Right lobe of liver (tissue), 6 donors: ENCODE measurements at regions not wholly inside any gene's neighbourhood (a gene's known extent, or its start where the extent isn't known, plus 50 kb on each side); places are given as distances from the start of the nearest gene placed in this dataset.
"Not testable (repeated sequence)": the region's sequence is repeated elsewhere in the genome, so short reads cannot be mapped to it uniquely, and the experiment has no call there.

Source experiments
- ATAC-seq, 4 donors: fragments of 200-7000 bp; cut with Tn5 transposase; one replicate each; pipeline ENCODE4 v1.9.1; 2020; ENCODE audit warnings: mild to moderate bottlenecking in 4 of 4, moderate library complexity in 4 of 4
- DNase-seq, 3 donors: peaks; one replicate each; pipeline ENCODE4 v3.0.0-alpha.2; 2020
- H3K27ac ChIP-seq, 3 donors: fragments of 200-600 bp; one replicate each; pipeline ENCODE4 v1.8.0; 2022
- H3K27me3 ChIP-seq, 2 donors: fragments of 200-600 bp; one replicate each; pipeline ENCODE4 v1.8.0; 2022
- H3K36me3 ChIP-seq, 4 donors: fragments of 200-600 bp; sonication (generic) in 1 of 4; one replicate each; pipeline versions ENCODE4 v1.5.1 to v1.8.0; 2017 to 2022; ENCODE audit warnings: control low read depth in 1 of 4
- H3K4me1 ChIP-seq, 4 donors: fragments of 200-600 bp; sonication (generic) in 1 of 4; one replicate each; pipeline versions ENCODE4 v1.5.1 to v1.8.0; 2017 to 2022; ENCODE audit warnings: control low read depth in 1 of 4
- H3K4me3 ChIP-seq, 3 donors: fragments of 200-600 bp; one replicate each; pipeline ENCODE4 v1.8.0; 2022
- H3K9me3 ChIP-seq, 4 donors: fragments of 200-600 bp; sonication (generic) in 1 of 4; one replicate each; pipeline versions ENCODE4 v1.5.1 to v1.8.0; 2017 to 2022; ENCODE audit warnings: control low read depth in 1 of 4
- CTCF ChIP-seq, 4 donors: fragments of 200-600 bp in 3 of 4; fragments of 450-650 bp in 1 of 4; IDR thresholded peaks; one replicate each; pipeline versions ENCODE4 v1.5.1 to v1.8.0; 2016 to 2022; ENCODE audit warnings: antibody characterized with exemption in 4 of 4, mild to moderate bottlenecking in 2 of 4
- POLR2A ChIP-seq: fragments of 450-650 bp; IDR thresholded peaks from one replicate; pipeline ENCODE4 v1.6.1; 2017; ENCODE audit warnings: antibody characterized with exemption, mild to moderate bottlenecking
- WGBS: methylation state at CpG from one replicate; pipeline ENCODE4 v1.1.6; 2018; ENCODE audit warnings: low coverage, low lambda C conversion rate; ENCODE audit not compliant: insufficient coverage; ENCODE audit errors: missing lambda C conversion rate; 5-methylcytosine and 5-hydroxymethylcytosine counted together
- intact Hi-C, 2 donors: fragments of 100-400 bp; cut with DNase I; formaldehyde crosslinking; loops; one replicate each; pipeline versions ENCODE4 v1.11.2 to v1.14.1; 2022
- donor health status: DM: no; HTN: yes; CAD: no.
- donor health status: DM: no; HTN: no; CAD: no.
- donor health status: DM: no; HTN: no; CAD: no.
- donor health status: DM: no; HTN: yes; CAD: no.
- donor health status: DM: no; HTN: yes; CAD: no.

GRCh38 chr5:117733051-117733450 lies 1158.4 kb upstream of the SEMA6A start:
- no peaks in the 10 kb centered on the region for H3K4me1 ChIP-seq
- intact Hi-C loops, result no loop called here
- WGBS, result 47% methylated on average over 2 of the region's 2 CpGs
- no peak overlapping the region for H3K4me3 ChIP-seq
- ATAC-seq, result no peak
- H3K36me3 ChIP-seq, result no peaks in the 10 kb centered on the region
- no peak overlapping the region for H3K27ac ChIP-seq
- no peaks in the 10 kb centered on the region for H3K27me3 ChIP-seq
- H3K9me3 ChIP-seq, result no peaks in the 10 kb centered on the region
- TF ChIP-seq POLR2A (no peak), CTCF (IDR thresholded peaks at IDR 0.05) (no peak)
- no peak for DNase-seq

GRCh38 chr5:117732264-117732663 lies 1157.6 kb upstream of the SEMA6A start:
- TF ChIP-seq POLR2A (no peak), CTCF (IDR thresholded peaks at IDR 0.05) (no peak)
- H3K27me3 ChIP-seq, result no peaks in the 10 kb centered on the region
- H3K36me3 ChIP-seq, result no peaks in the 10 kb centered on the region
- intact Hi-C loops, result no loop called here
- 40% methylated on average over 2 of the region's 3 CpGs for WGBS
- H3K27ac ChIP-seq, result no peak overlapping the region
- no peaks in the 10 kb centered on the region for H3K4me1 ChIP-seq
- no peaks in the 10 kb centered on the region for H3K9me3 ChIP-seq
- ATAC-seq (no peak), DNase-seq (no peak)
- H3K4me3 ChIP-seq, result no peak overlapping the region

- Histone ChIP-seq H3K4me3 (no peak overlapping the region), H3K27me3 (no peaks in the 10 kb centered on the region), H3K36me3 (no peaks in the 10 kb centered on the region), H3K27ac (no peak overlapping the region), H3K4me1 (no peaks in the 10 kb centered on the region), H3K9me3 (no peaks in the 10 kb centered on the region)
- ATAC-seq (no peak), DNase-seq (no peak)
- WGBS, result 28% methylated on average over 2 of the region's 2 CpGs
- no peak for TF ChIP-seq POLR2A
- no peak for TF ChIP-seq CTCF (IDR thresholded peaks at IDR 0.05)
- intact Hi-C loops, result no loop called here
These were observed 1156.8 kb upstream of the SEMA6A start for GRCh38 chr5:117731446-117731845.

GRCh38 chr5:117720784-117721183 lies 1146.2 kb upstream of the SEMA6A start:
- H3K4me1 ChIP-seq, DNase-seq, ATAC-seq, H3K27me3 ChIP-seq, H3K27ac ChIP-seq, H3K9me3 ChIP-seq, H3K36me3 ChIP-seq, H3K4me3 ChIP-seq, intact Hi-C loops: not testable (repeated sequence)
- 46% methylated on average over 4 of the region's 4 CpGs for WGBS

- TF ChIP-seq CTCF (IDR thresholded peaks at IDR 0.05) (no peak), POLR2A (no peak)
- intact Hi-C loops, result no loop called here
These were observed 1144.8 kb upstream of the SEMA6A start for GRCh38 chr5:117719413-117719812.

More at GRCh38 chr5:117719413-117719812, 1144.8 kb upstream of the SEMA6A start:
- peaks cover 0 to 4% (median 0%) of the 10 kb centered on the region in 4 donors for H3K9me3 ChIP-seq
- ATAC-seq (no peak), DNase-seq (no peak)
- H3K36me3 ChIP-seq, result no peaks in the 10 kb centered on the region
- no peak overlapping the region for H3K4me3 ChIP-seq
- H3K27ac ChIP-seq, result no peak overlapping the region
- no peaks in the 10 kb centered on the region for H3K27me3 ChIP-seq
- H3K4me1 ChIP-seq, result no peaks in the 10 kb centered on the region
